ENCODE measurements at regions not wholly inside any gene's neighbourhood (a gene's known extent, or its start where the extent isn't known, plus 50 kb on each side); places are given as distances from the start of the nearest gene placed in this dataset.
"Not testable (repeated sequence)": the region's sequence is repeated elsewhere in the genome, so short reads cannot be mapped to it uniquely, and the experiment has no call there.

- no peak for DNase-seq
Measured at GRCh38 chr4:131411393-131411792, 1737.7 kb upstream of the PCDH10 start.

GRCh38 chr4:131419147-131419546 is 1729.9 kb upstream of the PCDH10 start:
- no peak for DNase-seq

GRCh38 chr4:131426023-131426758 is 1722.9 kb upstream of the PCDH10 start:
- DNase-seq: no peak

- DNase-seq: no peak
Measured at GRCh38 chr4:131427000-131427399, 1722.1 kb upstream of the PCDH10 start.

GRCh38 chr4:131430302-131430701 is 1718.8 kb upstream of the PCDH10 start:
- no peak for DNase-seq

GRCh38 chr4:131441004-131441688 is 1707.9 kb upstream of the PCDH10 start:
- DNase-seq: no peak

GRCh38 chr4:131447883-131448282 is 1701.2 kb upstream of the PCDH10 start:
- no peak for DNase-seq

GRCh38 chr4:131450572-131451209 is 1698.4 kb upstream of the PCDH10 start:
- no peak for DNase-seq

GRCh38 chr4:131459430-131460101 is 1689.5 kb upstream of the PCDH10 start:
- no peak for DNase-seq

GRCh38 chr4:131470360-131470759 is 1678.7 kb upstream of the PCDH10 start:
- no peak for DNase-seq

- no peak for DNase-seq
Measured at GRCh38 chr4:131488772-131489171, 1660.3 kb upstream of the PCDH10 start.

- not testable (repeated sequence) for DNase-seq
Measured at GRCh38 chr4:131496211-131496610, 1652.9 kb upstream of the PCDH10 start.

GRCh38 chr4:131499141-131499873 is 1649.8 kb upstream of the PCDH10 start:
- no peak for DNase-seq

GRCh38 chr4:131509521-131509920 is 1639.6 kb upstream of the PCDH10 start:
- DNase-seq: no peak

- no peak for DNase-seq
Measured at GRCh38 chr4:131526686-131527085, 1622.4 kb upstream of the PCDH10 start.

- DNase-seq: no peak
Measured at GRCh38 chr4:131531087-131531486, 1618.0 kb upstream of the PCDH10 start.

GRCh38 chr4:131534944-131535645 is 1614.0 kb upstream of the PCDH10 start:
- DNase-seq: no peak

- DNase-seq: no peak
Measured at GRCh38 chr4:131540256-131540655, 1608.8 kb upstream of the PCDH10 start.

- DNase-seq: no peak
Measured at GRCh38 chr4:131547506-131547981, 1601.5 kb upstream of the PCDH10 start.

GRCh38 chr4:131551306-131551705 is 1597.8 kb upstream of the PCDH10 start:
- no peak for DNase-seq

GRCh38 chr4:131566026-131566425 is 1583.1 kb upstream of the PCDH10 start:
- no peak for DNase-seq

GRCh38 chr4:131584587-131584986 is 1564.5 kb upstream of the PCDH10 start:
- DNase-seq: no peak
